CD4-positive, alpha-beta T cell (primary cell): ENCODE measurements at regions not wholly inside any gene's neighbourhood (a gene's known extent, or its start where the extent isn't known, plus 50 kb on each side); places are given as distances from the start of the nearest gene placed in this dataset.

Source experiments
- ATAC-seq: fragments of 200-7000 bp; cut with Tn5 transposase; one replicate; pipeline ENCODE4 v1.10.0; 2022; ENCODE audit warnings: mild to moderate bottlenecking; ENCODE audit not compliant: poor library complexity
- CTCF ChIA-PET: fragments of 350-600 bp; sonication (Branson Sonifier 250); formaldehyde crosslinking; loops from one replicate; lab custom pipeline; 2021; ENCODE audit warnings: antibody characterized with exemption, inconsistent platforms; lab: Charles Lee
- POLR2A ChIA-PET: fragments of 350-600 bp; sonication (Branson Sonifier 250); formaldehyde crosslinking; loops from one replicate; lab custom pipeline; 2021; ENCODE audit warnings: antibody characterized with exemption, inconsistent platforms; lab: Charles Lee
- DNase-seq, 14 experiments: peaks; one replicate each; pipeline ENCODE4 v3.0.0-alpha.2; 2013 to 2020; ENCODE audit warnings: mixed read lengths in 2 of 14
- H3K27ac ChIP-seq, 2 donors: one replicate each; pipeline versions ENCODE4 v1.5.1 to v1.7.0; 2013; ENCODE audit warnings: low read length in 2 of 2, low read depth in 1 of 2, mild to moderate bottlenecking in 1 of 2
- H3K27me3 ChIP-seq, 2 experiments: 1 replicate in 1 of 2; 2 replicates in 1 of 2; pipeline versions ENCODE4 v1.6.1 to v1.7.0; 2013; ENCODE audit warnings: low read length in 2 of 2, control low read depth in 1 of 2, mild to moderate bottlenecking in 1 of 2, moderate library complexity in 1 of 2; ENCODE audit not compliant: insufficient read depth in 2 of 2, control insufficient read depth in 1 of 2
- H3K36me3 ChIP-seq: one replicate; pipeline ENCODE4 v1.6.1; 2013; ENCODE audit warnings: low read length, control low read depth; ENCODE audit not compliant: insufficient read depth
- H3K4me1 ChIP-seq: one replicate; pipeline ENCODE4 v1.6.1; 2013; ENCODE audit warnings: low read length, control low read depth; ENCODE audit not compliant: insufficient read depth
- H3K4me3 ChIP-seq: one replicate; pipeline ENCODE4 v1.5.1; 2013; ENCODE audit warnings: mild to moderate bottlenecking, low read length, moderate library complexity
- H3K9me3 ChIP-seq, 2 experiments: 1 replicate in 1 of 2; 2 replicates in 1 of 2; pipeline versions ENCODE4 v1.6.1 to v1.7.0; 2013; ENCODE audit warnings: low read length in 2 of 2, mild to moderate bottlenecking in 2 of 2, control low read depth in 1 of 2, moderate library complexity in 1 of 2; ENCODE audit not compliant: control insufficient read depth in 1 of 2, insufficient read depth in 1 of 2
- H3K27ac Mint-ChIP-seq: one replicate; pipeline ENCODE4 v1.8.0; 2020; ENCODE audit warnings: mixed read lengths
- H3K27me3 Mint-ChIP-seq: one replicate; pipeline ENCODE4 v1.8.0; 2021; ENCODE audit warnings: mixed read lengths
- H3K36me3 Mint-ChIP-seq: one replicate; pipeline ENCODE4 v1.8.0; 2021; ENCODE audit warnings: low read depth, mixed read lengths
- H3K4me1 Mint-ChIP-seq: one replicate; pipeline ENCODE4 v1.8.0; 2021; ENCODE audit warnings: low read depth, mixed read lengths
- H3K4me3 Mint-ChIP-seq: one replicate; pipeline ENCODE4 v1.8.0; 2020; ENCODE audit warnings: mild to moderate bottlenecking, mixed read lengths
- H3K9me3 Mint-ChIP-seq: one replicate; pipeline ENCODE4 v1.8.0; 2020; ENCODE audit warnings: mixed read lengths
- CTCF ChIP-seq: fragments of 200-600 bp; IDR thresholded peaks from one replicate; pipeline ENCODE4 v1.8.0; 2022; ENCODE audit warnings: antibody characterized with exemption, mild to moderate bottlenecking
- intact Hi-C, 2 experiments: fragments of 100-400 bp; cut with DNase I in 1 of 2; cut with micrococcal nuclease in 1 of 2; formaldehyde crosslinking; loops; one replicate each; pipeline versions ENCODE4 v1.15.1 to v1.9.0; 2023 to 2025; cut with DNase I, micrococcal nuclease

- H3K27me3 Mint-ChIP-seq, result peaks cover 17% of the 10 kb centered on the region
- Histone ChIP-seq H3K27me3 (no peaks in the 10 kb centered on the region), H3K4me1 (no peaks in the 10 kb centered on the region), H3K4me3 (no peak overlapping the region), H3K9me3 (no peaks in the 10 kb centered on the region), H3K27ac (no peak overlapping the region), H3K36me3 (no peaks in the 10 kb centered on the region)
- ATAC-seq, result no peak
- no peak overlapping the region for H3K4me3 Mint-ChIP-seq
- H3K27ac Mint-ChIP-seq, result no peak overlapping the region
- ChIA-PET CTCF (no interaction called here), POLR2A (no interaction called here)
- no peak for DNase-seq
- no peak for TF ChIP-seq CTCF
- no peaks in the 10 kb centered on the region for H3K4me1 Mint-ChIP-seq
- H3K36me3 Mint-ChIP-seq, result no peaks in the 10 kb centered on the region
- no peaks in the 10 kb centered on the region for H3K9me3 Mint-ChIP-seq
- intact Hi-C loops, result no loop called here
Measured at GRCh38 chr5:107320846-107321245, 349.9 kb downstream of the EFNA5 start.

GRCh38 chr5:107320376-107320775 is 350.4 kb downstream of the EFNA5 start:
- TF ChIP-seq CTCF, result no peak
- Mint-ChIP-seq H3K9me3 (no peaks in the 10 kb centered on the region), H3K27me3 (peaks cover 17% of the 10 kb centered on the region), H3K4me1 (no peaks in the 10 kb centered on the region), H3K27ac (no peak overlapping the region), H3K4me3 (no peak overlapping the region), H3K36me3 (no peaks in the 10 kb centered on the region)
- no peaks in the 10 kb centered on the region for H3K27me3 ChIP-seq
- H3K36me3 ChIP-seq, result no peaks in the 10 kb centered on the region
- ChIA-PET POLR2A (no interaction called here), CTCF (no interaction called here)
- no peak overlapping the region for H3K27ac ChIP-seq
- DNase-seq, result no peak
- intact Hi-C loops, result no loop called here
- H3K9me3 ChIP-seq, result no peaks in the 10 kb centered on the region
- no peaks in the 10 kb centered on the region for H3K4me1 ChIP-seq
- H3K4me3 ChIP-seq, result no peak overlapping the region
- ATAC-seq, result no peak

- intact Hi-C loops, result no loop called here
- H3K27ac ChIP-seq, result no peak overlapping the region
- DNase-seq, result no peak
- CTCF ChIA-PET, result no interaction called here
- Mint-ChIP-seq H3K36me3 (no peaks in the 10 kb centered on the region), H3K27ac (no peak overlapping the region), H3K4me3 (no peak overlapping the region), H3K27me3 (peaks cover 17% of the 10 kb centered on the region), H3K9me3 (no peaks in the 10 kb centered on the region), H3K4me1 (no peaks in the 10 kb centered on the region)
- POLR2A ChIA-PET, result interaction anchor here (0.8 kb wide), 1 partner anchor 21 kb away, joined by 3 read pairs; no protein-coding TSS in a partner anchor
- no peak for ATAC-seq
- H3K36me3 ChIP-seq, result no peaks in the 10 kb centered on the region
- H3K9me3 ChIP-seq, result no peaks in the 10 kb centered on the region
- H3K4me1 ChIP-seq, result no peaks in the 10 kb centered on the region
- H3K4me3 ChIP-seq, result no peak overlapping the region
- no peaks in the 10 kb centered on the region for H3K27me3 ChIP-seq
- TF ChIP-seq CTCF, result no peak
Measured at GRCh38 chr5:107319901-107320300, 350.8 kb downstream of the EFNA5 start.
